HG03571 (cell line): ENCODE measurements at regions not wholly inside any gene's neighbourhood (a gene's known extent, or its start where the extent isn't known, plus 50 kb on each side); places are given as distances from the start of the nearest gene placed in this dataset.
"Not testable (repeated sequence)": the region's sequence is repeated elsewhere in the genome, so short reads cannot be mapped to it uniquely, and the experiment has no call there.

Experiments
- ATAC-seq: cut with Tn5 transposase; IDR thresholded peaks from one replicate; pipeline ENCODE4 v1.9.1; 2021; ENCODE audit not compliant: unreplicated experiment

GRCh38 chr4:64216741-64217140 lies 192.5 kb downstream of the TECRL start:
- ATAC-seq = no peak

GRCh38 chr4:64205376-64205775 lies 203.9 kb downstream of the TECRL start:
- no peak for ATAC-seq

- ATAC-seq = no peak
Measured at GRCh38 chr4:64200001-64200555, 209.2 kb downstream of the TECRL start.

GRCh38 chr4:64195582-64195981 lies 213.7 kb downstream of the TECRL start:
- no peak for ATAC-seq

- no peak for ATAC-seq
Measured at GRCh38 chr4:64192731-64193412, 216.4 kb downstream of the TECRL start.

GRCh38 chr4:64174247-64174882 lies 234.9 kb downstream of the TECRL start:
- no peak for ATAC-seq

- no peak for ATAC-seq
Measured at GRCh38 chr4:64166365-64166764, 242.9 kb downstream of the TECRL start.

GRCh38 chr4:64158648-64159326 lies 250.5 kb downstream of the TECRL start:
- ATAC-seq = peak; percentile 90

- no peak for ATAC-seq
Measured at GRCh38 chr4:64157397-64157796, 251.9 kb downstream of the TECRL start.

GRCh38 chr4:64156253-64156652 lies 253.0 kb downstream of the TECRL start:
- ATAC-seq = no peak

GRCh38 chr4:64146030-64146429 lies 263.2 kb downstream of the TECRL start:
- no peak for ATAC-seq

GRCh38 chr4:64144994-64145393 lies 264.3 kb downstream of the TECRL start:
- ATAC-seq = no peak

- ATAC-seq = no peak
Measured at GRCh38 chr4:64130907-64131306, 278.3 kb downstream of the TECRL start.

GRCh38 chr4:64125354-64125753 lies 283.9 kb downstream of the TECRL start:
- no peak for ATAC-seq

GRCh38 chr4:64121803-64122202 lies 287.4 kb downstream of the TECRL start:
- ATAC-seq = no peak

- no peak for ATAC-seq
Measured at GRCh38 chr4:64105903-64106302, 303.3 kb downstream of the TECRL start.

GRCh38 chr4:64095398-64095797 lies 313.9 kb downstream of the TECRL start:
- ATAC-seq = no peak

- no peak for ATAC-seq
Measured at GRCh38 chr4:64079316-64079715, 329.9 kb downstream of the TECRL start.

GRCh38 chr4:64068096-64068495 lies 341.2 kb downstream of the TECRL start:
- ATAC-seq = no peak

GRCh38 chr4:64062991-64063390 lies 346.3 kb downstream of the TECRL start:
- ATAC-seq = no peak

- not testable (repeated sequence) for ATAC-seq
Measured at GRCh38 chr4:64037033-64037432, 372.2 kb downstream of the TECRL start.

- no peak for ATAC-seq
Measured at GRCh38 chr4:64022560-64022959, 386.7 kb downstream of the TECRL start.
